Vagina (tissue), 2 donors: ENCODE measurements at regions not wholly inside any gene's neighbourhood (a gene's known extent, or its start where the extent isn't known, plus 50 kb on each side); places are given as distances from the start of the nearest gene placed in this dataset.

Experiments
- POLR2A ChIP-seq, 2 donors: fragments of 450-650 bp; IDR thresholded peaks; one replicate each; pipeline ENCODE4 v1.6.1; 2017; ENCODE audit warnings: antibody characterized with exemption in 2 of 2, mild to moderate bottlenecking in 2 of 2, moderate library complexity in 2 of 2
- POLR2AphosphoS5 ChIP-seq, 2 donors: sonication (generic); formaldehyde crosslinking; IDR thresholded peaks; one replicate each; pipeline ENCODE4 v1.9.0; 2017; ENCODE audit warnings: antibody characterized with exemption in 2 of 2, mild to moderate bottlenecking in 2 of 2, low read depth in 1 of 2; ENCODE audit not compliant: insufficient read depth in 1 of 2
- TF ChIP-seq, protein P1 (sequence below), 3 experiments: fragments of 450-650 bp in 2 of 3; fragments of 200-600 bp in 1 of 3; sonication (generic) in 1 of 3; IDR thresholded peaks; one replicate each; pipeline ENCODE4 v1.5.1; 2017 to 2019; ENCODE audit warnings: antibody characterized with exemption in 3 of 3, mild to moderate bottlenecking in 2 of 3, moderate library complexity in 2 of 3

DNA sequence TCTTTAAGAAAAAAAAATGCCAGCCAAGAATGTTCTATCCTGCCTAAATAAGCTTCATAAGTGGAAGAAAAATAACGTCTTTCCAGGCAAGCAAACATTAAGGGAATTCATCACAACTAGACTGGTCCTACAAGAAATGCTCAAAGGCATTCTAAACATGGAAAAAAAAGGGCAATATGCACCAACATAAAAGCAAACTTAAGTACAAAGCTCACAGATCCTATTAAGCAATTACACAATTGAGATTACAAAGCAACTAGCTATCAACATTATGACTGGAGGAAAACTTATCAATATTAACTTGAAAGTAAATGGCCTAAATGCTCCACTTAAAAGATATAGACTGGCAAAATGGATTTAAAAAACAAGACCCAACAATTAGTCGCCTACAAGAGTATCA is 240.6 kb upstream of the CTAGE1 start:
- TF ChIP-seq, protein P1, sequence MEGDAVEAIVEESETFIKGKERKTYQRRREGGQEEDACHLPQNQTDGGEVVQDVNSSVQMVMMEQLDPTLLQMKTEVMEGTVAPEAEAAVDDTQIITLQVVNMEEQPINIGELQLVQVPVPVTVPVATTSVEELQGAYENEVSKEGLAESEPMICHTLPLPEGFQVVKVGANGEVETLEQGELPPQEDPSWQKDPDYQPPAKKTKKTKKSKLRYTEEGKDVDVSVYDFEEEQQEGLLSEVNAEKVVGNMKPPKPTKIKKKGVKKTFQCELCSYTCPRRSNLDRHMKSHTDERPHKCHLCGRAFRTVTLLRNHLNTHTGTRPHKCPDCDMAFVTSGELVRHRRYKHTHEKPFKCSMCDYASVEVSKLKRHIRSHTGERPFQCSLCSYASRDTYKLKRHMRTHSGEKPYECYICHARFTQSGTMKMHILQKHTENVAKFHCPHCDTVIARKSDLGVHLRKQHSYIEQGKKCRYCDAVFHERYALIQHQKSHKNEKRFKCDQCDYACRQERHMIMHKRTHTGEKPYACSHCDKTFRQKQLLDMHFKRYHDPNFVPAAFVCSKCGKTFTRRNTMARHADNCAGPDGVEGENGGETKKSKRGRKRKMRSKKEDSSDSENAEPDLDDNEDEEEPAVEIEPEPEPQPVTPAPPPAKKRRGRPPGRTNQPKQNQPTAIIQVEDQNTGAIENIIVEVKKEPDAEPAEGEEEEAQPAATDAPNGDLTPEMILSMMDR (IDR thresholded peaks at IDR 0.05), result no peak
- TF ChIP-seq POLR2AphosphoS5 (IDR thresholded peaks at IDR 0.05; ENCODE audit: insufficient read depth in 1 of 2, low read depth in 1 of 2) (no peak), POLR2A (IDR thresholded peaks at IDR 0.05) (no peak)
